RWPE1 (cell line): ENCODE measurements at regions not wholly inside any gene's neighbourhood (a gene's known extent, or its start where the extent isn't known, plus 50 kb on each side); places are given as distances from the start of the nearest gene placed in this dataset.

ENCODE experiments used
- CTCF ChIA-PET: fragments of 350-600 bp; sonication (Branson Sonifier 250); formaldehyde crosslinking; extraction: SDS; loops from one replicate; lab custom pipeline; 2021; lab: Yijun Ruan, JAX
- POLR2A ChIA-PET: fragments of 400-600 bp; formaldehyde crosslinking; extraction: SDS; loops from one replicate; lab custom pipeline; 2020; ENCODE audit warnings: antibody characterized with exemption; ENCODE audit not compliant: low non-redundant PET; lab: Yijun Ruan, JAX
- DNase-seq: peaks from one replicate; pipeline ENCODE4 v3.0.0; 2012; ENCODE audit warnings: low spot score
- H3K27ac ChIP-seq: fragments of 450-650 bp; 2 replicates; pipeline ENCODE4 v1.5.1; 2017
- TF ChIP-seq, protein P1 (sequence below): fragments of 450-650 bp; conservative IDR thresholded peaks from 2 replicates; pipeline ENCODE4 v1.5.1; 2017; ENCODE audit warnings: low read depth, mild to moderate bottlenecking

DNA sequence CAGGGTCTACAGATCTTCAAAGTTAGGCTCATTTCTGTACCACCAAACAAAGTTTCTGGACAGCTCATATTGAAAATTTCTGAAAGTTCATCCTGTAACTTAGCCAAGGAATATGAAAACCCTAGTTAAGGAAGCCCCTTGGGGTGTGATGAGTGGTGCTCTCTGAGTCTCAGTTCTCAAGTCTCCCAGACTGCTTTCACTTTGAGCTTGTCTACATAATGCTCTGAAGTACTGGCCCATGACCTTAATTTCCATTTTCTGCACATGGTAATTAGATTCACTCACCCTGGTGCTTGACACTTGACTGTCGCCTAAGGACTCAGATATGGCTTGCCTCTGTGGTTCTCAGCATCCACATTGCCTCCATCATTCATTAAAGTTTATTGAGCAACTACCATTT is 51.7 kb upstream of the SATB2 start:
- POLR2A ChIA-PET: no interaction called here
- CTCF ChIA-PET: no interaction called here
- H3K27ac ChIP-seq: no peak overlapping the region
- TF ChIP-seq, protein P1, sequence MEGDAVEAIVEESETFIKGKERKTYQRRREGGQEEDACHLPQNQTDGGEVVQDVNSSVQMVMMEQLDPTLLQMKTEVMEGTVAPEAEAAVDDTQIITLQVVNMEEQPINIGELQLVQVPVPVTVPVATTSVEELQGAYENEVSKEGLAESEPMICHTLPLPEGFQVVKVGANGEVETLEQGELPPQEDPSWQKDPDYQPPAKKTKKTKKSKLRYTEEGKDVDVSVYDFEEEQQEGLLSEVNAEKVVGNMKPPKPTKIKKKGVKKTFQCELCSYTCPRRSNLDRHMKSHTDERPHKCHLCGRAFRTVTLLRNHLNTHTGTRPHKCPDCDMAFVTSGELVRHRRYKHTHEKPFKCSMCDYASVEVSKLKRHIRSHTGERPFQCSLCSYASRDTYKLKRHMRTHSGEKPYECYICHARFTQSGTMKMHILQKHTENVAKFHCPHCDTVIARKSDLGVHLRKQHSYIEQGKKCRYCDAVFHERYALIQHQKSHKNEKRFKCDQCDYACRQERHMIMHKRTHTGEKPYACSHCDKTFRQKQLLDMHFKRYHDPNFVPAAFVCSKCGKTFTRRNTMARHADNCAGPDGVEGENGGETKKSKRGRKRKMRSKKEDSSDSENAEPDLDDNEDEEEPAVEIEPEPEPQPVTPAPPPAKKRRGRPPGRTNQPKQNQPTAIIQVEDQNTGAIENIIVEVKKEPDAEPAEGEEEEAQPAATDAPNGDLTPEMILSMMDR: no peak
- no peak for DNase-seq
